ENCODE measurements at regions not wholly inside any gene's neighbourhood (a gene's known extent, or its start where the extent isn't known, plus 50 kb on each side); places are given as distances from the start of the nearest gene placed in this dataset.

GRCh38 chr2:116979916-116980764 is 834.4 kb upstream of the DDX18 start:
- TF ChIP-seq CTCF (conservative IDR thresholded peaks at IDR 0.05) (no peak), ZFX (IDR thresholded peaks at IDR 0.05) (no peak)

Data from C4-2B (cell line).